ENCODE measurements at regions not wholly inside any gene's neighbourhood (a gene's known extent, or its start where the extent isn't known, plus 50 kb on each side); places are given as distances from the start of the nearest gene placed in this dataset.

DNA sequence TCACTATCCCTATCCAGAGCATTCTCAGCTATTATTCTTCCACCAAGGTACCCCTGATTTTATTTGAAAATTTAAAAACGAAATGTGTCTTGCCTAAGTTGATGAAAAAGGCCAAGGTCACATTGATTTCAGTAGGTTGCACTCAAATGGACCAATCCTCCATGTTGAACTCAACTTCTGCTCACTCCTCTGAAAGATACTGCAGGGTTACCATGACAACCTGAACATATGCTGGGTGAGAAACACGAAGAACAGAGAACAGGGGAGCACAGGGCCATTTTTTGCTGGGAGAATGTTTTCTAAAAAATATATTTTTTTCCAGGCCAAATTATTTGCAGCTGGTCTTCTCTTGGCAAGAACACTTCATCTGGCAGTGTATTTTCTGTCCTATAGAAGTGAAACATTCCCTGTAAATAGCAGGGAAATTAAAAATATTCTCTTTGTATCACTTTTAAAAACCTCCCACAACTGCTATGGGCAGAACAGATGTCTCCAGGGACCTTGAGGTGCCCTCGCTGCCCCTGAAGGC is 215.9 kb downstream of the NXNL2 start:
- Histone ChIP-seq H3K36me3 (no peaks in the 10 kb centered on the region), H4K20me1 (no peaks in the 10 kb centered on the region), H3K4me2 (no peak overlapping the region), H3K27ac (no peak overlapping the region), H3K4me1 (peaks cover 8 to 79% (median 61%) of the 10 kb centered on the region in 10 experiments; a peak in 19 of 20 replicates), H3K9me3 (replicated peaks in 1 of 11) (peaks cover 10 to 27% (median 19%) of the 10 kb centered on the region in 11 experiments; a peak in 21 of 22 replicates), H3K27me3 (no peaks in the 10 kb centered on the region), H3K4me3 (no peak overlapping the region), H3K9ac (no peak overlapping the region)
- TF ChIP-seq Cebpa-rat (IDR thresholded peaks at IDR 0.05): no peak

DNA sequence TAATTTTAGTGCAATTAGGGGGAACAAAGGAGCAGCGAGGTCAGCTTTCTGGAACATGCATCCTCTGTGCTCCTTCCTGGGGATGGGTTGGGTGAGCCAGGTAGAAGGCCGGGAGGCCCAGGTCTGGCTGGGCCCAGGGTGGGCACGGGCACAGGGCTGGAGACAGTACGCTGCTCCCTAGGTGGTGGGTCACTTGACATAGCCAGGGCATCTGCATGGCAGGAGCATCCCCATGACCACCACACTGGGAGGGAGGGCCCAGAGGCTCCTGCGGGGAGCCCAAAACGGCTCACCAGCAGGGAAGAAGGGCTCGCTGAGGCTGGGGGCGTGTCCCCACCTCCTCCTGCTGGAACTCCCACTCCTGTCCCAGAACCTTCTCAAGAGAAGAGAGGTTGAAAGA is 216.8 kb downstream of the NXNL2 start:
- H3K9ac ChIP-seq: no peak overlapping the region
- H3K4me1 ChIP-seq: peaks cover 8 to 71% (median 55%) of the 10 kb centered on the region in 10 experiments; a peak in 19 of 20 replicates
- no peaks in the 10 kb centered on the region for H4K20me1 ChIP-seq
- no peak overlapping the region for H3K4me3 ChIP-seq
- H3K4me2 ChIP-seq: peak overlapping the region in 8 of 11 experiments; percentile 24 to 55 (median 36); a peak in 8 of 22 replicates
- no peaks in the 10 kb centered on the region for H3K27me3 ChIP-seq
- no peak for TF ChIP-seq Cebpa-rat (IDR thresholded peaks at IDR 0.05)
- peaks cover 10 to 27% (median 19%) of the 10 kb centered on the region in 11 experiments; a peak in 21 of 22 replicates for H3K9me3 ChIP-seq (replicated peaks in 1 of 11)
- H3K27ac ChIP-seq: no peak overlapping the region
- no peaks in the 10 kb centered on the region for H3K36me3 ChIP-seq

DNA sequence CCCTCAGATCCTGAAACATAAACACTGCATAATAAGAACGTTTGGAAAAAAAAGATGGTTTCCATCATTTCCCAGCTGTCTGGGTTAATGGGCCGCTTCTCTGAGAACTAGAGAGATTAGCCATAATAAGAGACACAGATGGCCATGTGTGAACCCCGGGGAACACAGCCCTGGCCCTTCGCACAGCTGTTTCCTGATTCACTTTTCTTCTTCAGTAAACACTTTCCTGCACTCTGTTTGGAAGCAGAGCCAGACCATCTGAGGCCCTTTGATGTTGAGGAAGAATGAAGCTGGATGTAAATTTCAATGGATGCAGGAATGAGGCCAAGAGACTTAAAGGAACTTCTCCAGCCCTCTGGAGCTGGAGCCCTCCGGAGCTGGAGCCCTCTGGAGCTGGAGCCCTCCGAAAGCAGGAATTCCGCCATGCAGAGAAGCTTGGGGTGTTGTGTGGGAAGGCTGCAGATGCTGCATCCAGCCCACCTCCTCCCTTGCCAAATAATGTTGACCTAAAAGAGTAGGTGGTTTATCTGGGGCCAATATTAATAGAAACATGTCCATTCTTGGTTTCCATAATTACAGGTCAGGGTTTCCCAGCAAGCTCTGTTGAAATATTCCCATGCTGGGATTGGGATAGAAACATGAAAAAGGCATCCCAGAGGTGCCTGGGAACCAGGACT is 218.9 kb downstream of the NXNL2 start:
- TF ChIP-seq Cebpa-rat (IDR thresholded peaks at IDR 0.05): no peak
- Histone ChIP-seq H3K4me1 (peaks cover 0 to 68% (median 38%) of the 10 kb centered on the region in 10 experiments; a peak in 16 of 20 replicates), H3K4me2 (peak overlapping the region in 10 of 11 experiments; percentile 9 to 88 (median 74); a peak in 17 of 22 replicates)

DNA sequence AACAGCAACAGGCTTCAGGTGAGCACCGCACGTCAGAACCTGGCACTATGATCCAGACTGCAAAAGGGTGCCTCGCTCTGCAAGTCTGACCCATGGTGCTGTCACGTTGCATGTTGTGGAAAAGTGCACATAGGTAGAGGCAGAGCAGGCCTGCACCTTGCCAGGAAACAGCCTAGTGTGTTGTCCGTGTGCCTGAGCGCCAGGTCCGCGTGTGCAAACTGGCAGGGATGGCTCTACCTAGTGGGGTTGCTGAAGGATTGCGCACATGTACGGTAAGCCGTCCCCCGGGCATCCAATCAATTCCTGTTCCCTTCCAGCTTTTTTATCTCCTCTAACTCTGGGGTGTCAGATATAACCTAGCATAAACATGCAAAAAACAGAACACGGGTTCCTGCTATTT is 219.5 kb downstream of the NXNL2 start:
- no peaks in the 10 kb centered on the region for H3K27me3 ChIP-seq
- no peak overlapping the region for H3K9ac ChIP-seq
- H3K9me3 ChIP-seq (replicated peaks in 1 of 11): peaks cover 10 to 25% (median 19%) of the 10 kb centered on the region in 11 experiments; a peak in 21 of 22 replicates
- H4K20me1 ChIP-seq: no peaks in the 10 kb centered on the region
- H3K4me2 ChIP-seq: peak overlapping the region in 7 of 11 experiments; percentile 68 to 88 (median 77); a peak in 13 of 22 replicates
- no peak overlapping the region for H3K27ac ChIP-seq
- no peak for TF ChIP-seq Cebpa-rat (IDR thresholded peaks at IDR 0.05)
- peaks cover 0 to 68% (median 32%) of the 10 kb centered on the region in 10 experiments; a peak in 16 of 20 replicates for H3K4me1 ChIP-seq
- H3K36me3 ChIP-seq: no peaks in the 10 kb centered on the region
- no peak overlapping the region for H3K4me3 ChIP-seq

More for the DNA sequence above, 218.9 kb downstream of the NXNL2 start:
- Histone ChIP-seq H3K9me3 (replicated peaks in 1 of 11) (peaks cover 10 to 27% (median 19%) of the 10 kb centered on the region in 11 experiments; a peak in 21 of 22 replicates), H4K20me1 (no peaks in the 10 kb centered on the region), H3K27me3 (no peaks in the 10 kb centered on the region), H3K27ac (peak overlapping the region in 1 of 11 experiments; percentile 21; a peak in 2 of 22 replicates), H3K4me3 (no peak overlapping the region), H3K36me3 (no peaks in the 10 kb centered on the region), H3K9ac (peak overlapping the region in 1 of 11 experiments; percentile 39; a peak in 1 of 22 replicates)

DNA sequence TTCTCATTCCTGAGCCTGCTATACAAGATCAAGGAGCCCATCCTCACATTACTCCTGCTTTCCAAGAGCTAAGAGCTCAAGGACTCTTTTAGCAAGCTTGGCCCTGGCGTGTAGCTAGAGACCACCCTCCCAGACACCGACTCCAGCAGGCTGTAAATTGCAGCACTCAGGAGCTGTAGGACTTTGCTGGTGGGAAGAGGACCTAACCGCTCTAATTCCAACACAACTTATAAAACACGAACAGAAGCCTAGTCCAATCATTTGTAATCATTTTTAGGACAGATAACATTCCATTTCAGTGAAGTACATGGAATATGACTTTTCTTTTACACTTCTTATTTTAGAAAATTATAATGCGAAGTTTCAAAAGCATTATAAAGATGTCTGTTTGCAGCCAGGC is 219.9 kb downstream of the NXNL2 start:
- Histone ChIP-seq H3K4me3 (no peak overlapping the region), H3K36me3 (no peaks in the 10 kb centered on the region), H3K9ac (no peak overlapping the region), H3K27ac (no peak overlapping the region), H3K9me3 (replicated peaks in 1 of 11) (peaks cover 10 to 21% (median 19%) of the 10 kb centered on the region in 11 experiments; a peak in 21 of 22 replicates), H3K27me3 (no peaks in the 10 kb centered on the region), H3K4me2 (peak overlapping the region in 4 of 11 experiments; percentile 77 to 88 (median 82); a peak in 8 of 22 replicates), H4K20me1 (no peaks in the 10 kb centered on the region), H3K4me1 (peaks cover 0 to 68% (median 32%) of the 10 kb centered on the region in 10 experiments; a peak in 16 of 20 replicates)
- no peak for TF ChIP-seq Cebpa-rat (IDR thresholded peaks at IDR 0.05)

DNA sequence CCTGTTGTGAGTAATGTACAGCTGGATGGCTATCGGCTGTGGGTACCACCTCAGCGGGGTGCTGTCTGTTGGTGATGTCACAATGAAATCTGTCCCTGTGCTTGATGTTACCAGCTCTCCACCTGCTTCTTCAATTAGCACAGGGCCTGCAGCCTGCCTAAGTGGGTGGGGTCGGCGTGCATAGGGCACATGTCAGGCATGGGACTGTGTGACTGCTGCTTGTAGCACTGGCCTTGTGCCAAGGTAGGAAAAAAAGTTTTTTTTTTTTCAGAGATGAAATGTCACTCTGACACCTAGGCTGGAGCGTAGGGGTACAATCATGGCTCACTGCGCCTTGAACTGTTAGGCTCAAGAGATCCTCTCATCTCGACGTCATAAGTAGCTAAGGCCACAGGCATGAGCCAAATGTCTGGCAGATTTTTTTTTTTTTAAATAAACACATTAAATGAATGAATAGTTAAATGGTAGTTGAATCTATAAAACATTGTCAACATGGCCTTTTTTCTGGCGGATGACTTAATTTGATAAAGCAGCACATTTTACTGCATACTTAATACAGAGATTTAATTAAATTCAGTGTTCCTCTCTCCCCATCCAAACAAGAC is 222.5 kb downstream of the NXNL2 start:
- no peaks in the 10 kb centered on the region for H3K27me3 ChIP-seq
- TF ChIP-seq Cebpa-rat (IDR thresholded peaks at IDR 0.05): no peak
- H3K4me2 ChIP-seq: peak overlapping the region in 4 of 11 experiments; percentile 22 to 41 (median 33); a peak in 5 of 22 replicates
- H3K9ac ChIP-seq: no peak overlapping the region
- H3K9me3 ChIP-seq (replicated peaks in 1 of 11): no peaks in the 10 kb centered on the region
- no peaks in the 10 kb centered on the region for H3K36me3 ChIP-seq
- H3K27ac ChIP-seq: no peak overlapping the region
- peaks cover 0 to 54% (median 23%) of the 10 kb centered on the region in 10 experiments; a peak in 16 of 20 replicates for H3K4me1 ChIP-seq
- H3K4me3 ChIP-seq: no peak overlapping the region
- H4K20me1 ChIP-seq: no peaks in the 10 kb centered on the region

DNA sequence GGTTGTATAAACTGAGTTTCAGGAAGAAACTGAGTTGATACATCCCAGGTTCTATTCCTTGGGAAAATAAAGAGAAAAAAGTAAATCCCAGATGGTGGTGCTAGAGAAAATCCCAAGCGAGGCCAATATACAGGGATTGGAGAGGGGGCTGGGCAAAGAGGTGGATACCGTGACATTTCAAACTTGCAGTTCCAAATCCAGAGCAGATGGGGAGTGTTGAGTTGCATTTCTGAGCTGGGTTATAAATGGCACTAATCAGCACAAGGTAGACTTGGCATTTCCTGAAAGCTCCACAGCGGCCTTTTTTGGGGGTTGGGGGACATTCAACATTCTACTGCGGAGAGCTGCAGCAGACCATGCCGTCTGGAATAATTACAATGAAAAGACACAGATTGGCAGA is 224.4 kb downstream of the NXNL2 start:
- Histone ChIP-seq H3K4me3 (no peak overlapping the region), H3K36me3 (no peaks in the 10 kb centered on the region), H3K27me3 (no peaks in the 10 kb centered on the region), H3K9me3 (replicated peaks in 1 of 11) (peaks cover 0 to under 1% (median 0%) of the 10 kb centered on the region in 11 experiments; a peak in 2 of 22 replicates), H4K20me1 (no peaks in the 10 kb centered on the region), H3K27ac (no peak overlapping the region), H3K9ac (no peak overlapping the region), H3K4me2 (peak overlapping the region in 1 of 11 experiments; percentile 39; a peak in 1 of 22 replicates), H3K4me1 (peaks cover 0 to 50% (median 15%) of the 10 kb centered on the region in 10 experiments; a peak in 13 of 20 replicates)
- TF ChIP-seq Cebpa-rat (IDR thresholded peaks at IDR 0.05): no peak

DNA sequence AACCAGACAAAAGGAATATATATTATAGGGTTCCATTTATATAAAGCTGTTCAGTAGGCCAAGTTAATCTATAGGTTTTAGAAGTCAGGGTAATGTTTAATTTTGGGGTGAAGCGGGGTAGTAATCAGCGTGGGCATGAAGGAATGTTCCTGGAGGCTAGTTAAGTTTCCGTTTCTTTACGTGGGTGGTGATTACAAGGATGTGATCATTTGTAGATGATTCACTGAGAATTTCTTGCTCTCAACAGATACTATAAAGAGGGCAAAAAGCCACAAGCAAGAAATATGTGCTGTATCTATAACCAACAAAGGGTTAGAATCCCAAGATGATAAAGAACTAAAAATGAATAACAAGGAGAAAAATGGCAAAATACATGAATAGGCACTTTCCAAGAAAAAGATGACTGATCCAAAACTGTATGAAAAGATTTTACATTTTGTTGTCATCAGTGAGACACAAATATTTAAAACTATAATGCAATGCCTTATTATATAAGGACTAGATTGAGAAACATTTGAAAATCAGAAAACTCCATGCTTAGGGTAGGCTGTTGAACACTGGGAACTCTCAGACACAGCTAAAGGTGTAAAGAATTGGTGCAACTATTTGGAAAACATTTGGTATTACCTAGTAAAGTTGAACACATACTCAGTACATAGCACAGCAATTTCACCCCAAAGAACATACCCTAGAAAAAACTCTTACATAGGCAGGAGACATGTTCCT is 224.3 kb upstream of the S1PR3 start:
- no peak for TF ChIP-seq Cebpa-rat (IDR thresholded peaks at IDR 0.05)
- no peaks in the 10 kb centered on the region for H3K36me3 ChIP-seq
- no peak overlapping the region for H3K4me2 ChIP-seq

More for the DNA sequence above, 224.3 kb upstream of the S1PR3 start:
- H3K4me3 ChIP-seq: no peak overlapping the region
- H3K9me3 ChIP-seq (replicated peaks in 1 of 11): peaks cover 0 to 8% (median 0%) of the 10 kb centered on the region in 11 experiments; a peak in 6 of 22 replicates
- H4K20me1 ChIP-seq: no peaks in the 10 kb centered on the region
- peaks cover 0 to 17% (median 6%) of the 10 kb centered on the region in 10 experiments; a peak in 12 of 20 replicates for H3K4me1 ChIP-seq
- no peak overlapping the region for H3K27ac ChIP-seq
- no peaks in the 10 kb centered on the region for H3K27me3 ChIP-seq
- no peak overlapping the region for H3K9ac ChIP-seq
